NCI-H146 (cell line): ENCODE measurements at regions not wholly inside any gene's neighbourhood (a gene's known extent, or its start where the extent isn't known, plus 50 kb on each side); places are given as distances from the start of the nearest gene placed in this dataset.
"Not testable (repeated sequence)": the region's sequence is repeated elsewhere in the genome, so short reads cannot be mapped to it uniquely, and the experiment has no call there.

Experiments used
- DNase-seq: peaks from one replicate; lab custom pipeline; 2025; lab: John Stamatoyannopoulos, UW

- no peak for DNase-seq
Observed at GRCh38 chr5:72651109-72651508, 143.9 kb upstream of the ZNF366 start.

GRCh38 chr5:72649449-72649848, 142.2 kb upstream of the ZNF366 start:
- DNase-seq, result no peak

- DNase-seq, result no peak
Observed at GRCh38 chr5:72648480-72648879, 141.3 kb upstream of the ZNF366 start.

GRCh38 chr5:72647806-72648205, 140.6 kb upstream of the ZNF366 start:
- peak; percentile 58 for DNase-seq

GRCh38 chr5:72646246-72646866, 139.1 kb upstream of the ZNF366 start:
- DNase-seq, result no peak

- no peak for DNase-seq
Observed at GRCh38 chr5:72645064-72645846, 138.0 kb upstream of the ZNF366 start.

GRCh38 chr5:72644296-72644695, 137.1 kb upstream of the ZNF366 start:
- no peak for DNase-seq

- DNase-seq, result no peak
Observed at GRCh38 chr5:72641164-72641563, 134.0 kb upstream of the ZNF366 start.

GRCh38 chr5:72637058-72637457, 129.8 kb upstream of the ZNF366 start:
- no peak for DNase-seq

GRCh38 chr5:72636565-72636964, 129.4 kb upstream of the ZNF366 start:
- not testable (repeated sequence) for DNase-seq

- no peak for DNase-seq
Observed at GRCh38 chr5:72634444-72634843, 127.2 kb upstream of the ZNF366 start.

- no peak for DNase-seq
Observed at GRCh38 chr5:72633649-72634048, 126.4 kb upstream of the ZNF366 start.

- DNase-seq, result no peak
Observed at GRCh38 chr5:72633041-72633445, 125.8 kb upstream of the ZNF366 start.

GRCh38 chr5:72630721-72631120, 123.5 kb upstream of the ZNF366 start:
- DNase-seq, result no peak

GRCh38 chr5:72630081-72630480, 122.9 kb upstream of the ZNF366 start:
- no peak for DNase-seq

GRCh38 chr5:72628771-72629371, 121.7 kb upstream of the ZNF366 start:
- DNase-seq, result no peak

- DNase-seq, result no peak
Observed at GRCh38 chr5:72625332-72625731, 118.1 kb upstream of the ZNF366 start.

- no peak for DNase-seq
Observed at GRCh38 chr5:72624641-72625236, 117.5 kb upstream of the ZNF366 start.

GRCh38 chr5:72623936-72624335, 116.7 kb upstream of the ZNF366 start:
- no peak for DNase-seq

GRCh38 chr5:72623323-72623722, 116.1 kb upstream of the ZNF366 start:
- no peak for DNase-seq

- no peak for DNase-seq
Observed at GRCh38 chr5:72622170-72622760, 115.1 kb upstream of the ZNF366 start.

GRCh38 chr5:72621576-72621975, 114.4 kb upstream of the ZNF366 start:
- no peak for DNase-seq

- DNase-seq, result no peak
Observed at GRCh38 chr5:72619677-72620076, 112.5 kb upstream of the ZNF366 start.
